Fibroblast of lung (primary cell): ENCODE measurements at regions not wholly inside any gene's neighbourhood (a gene's known extent, or its start where the extent isn't known, plus 50 kb on each side); places are given as distances from the start of the nearest gene placed in this dataset.

ENCODE experiments used
- DNase-seq, 2 donors: peaks; one replicate each; pipeline versions ENCODE4 v3.0.0 to v3.0.0-alpha.2; 2010; ENCODE audit warnings: low read depth in 2 of 2
- H2AFZ ChIP-seq: 2 replicates; pipeline ENCODE4 v1.5.1; 2012; ENCODE audit warnings: low read length, control low read depth, inconsistent platforms
- H3K27ac ChIP-seq: 2 replicates; pipeline ENCODE4 v1.5.1; 2011; ENCODE audit warnings: low read length, control low read depth; ENCODE audit not compliant: insufficient read depth
- H3K27me3 ChIP-seq: 2 replicates; pipeline ENCODE4 v1.5.1; 2011; ENCODE audit warnings: mild to moderate bottlenecking, low read length; ENCODE audit not compliant: control insufficient read depth, insufficient read depth
- H3K36me3 ChIP-seq: 2 replicates; pipeline ENCODE4 v1.5.1; 2011; ENCODE audit warnings: low read length; ENCODE audit not compliant: control insufficient read depth, insufficient read depth
- H3K4me1 ChIP-seq: 2 replicates; pipeline ENCODE4 v1.5.1; 2011; ENCODE audit warnings: low read length; ENCODE audit not compliant: control insufficient read depth, insufficient read depth; ENCODE audit errors: extremely low read depth
- H3K4me2 ChIP-seq: 2 replicates; pipeline ENCODE4 v1.5.1; 2011; ENCODE audit warnings: low read length, control low read depth; ENCODE audit not compliant: insufficient read depth; ENCODE audit errors: extremely low read depth
- H3K4me3 ChIP-seq, 4 experiments: fragments of 200-600 bp in 1 of 4; sonication (generic) in 1 of 4; replicated peaks in 1 of 4; 2 replicates each; pipeline ENCODE4 v1.5.1; 2011 to 2016; ENCODE audit warnings: low read length in 4 of 4, low read depth in 3 of 4, mild to moderate bottlenecking in 3 of 4, control low read depth in 2 of 4, inconsistent platforms in 1 of 4, mixed read lengths in 1 of 4; ENCODE audit not compliant: insufficient read depth in 1 of 4; ENCODE audit errors: control extremely low read depth in 1 of 4
- H3K79me2 ChIP-seq: 2 replicates; pipeline ENCODE4 v1.5.1; 2012; ENCODE audit warnings: mild to moderate bottlenecking, low read length, inconsistent platforms; ENCODE audit not compliant: control insufficient read depth, insufficient read depth
- H3K9ac ChIP-seq: 2 replicates; pipeline ENCODE4 v1.5.1; 2011; ENCODE audit warnings: mild to moderate bottlenecking, low read length, control low read depth; ENCODE audit not compliant: insufficient read depth
- H3K9me3 ChIP-seq: 2 replicates; pipeline ENCODE4 v1.5.1; 2012; ENCODE audit warnings: low read depth, low read length; ENCODE audit not compliant: control insufficient read depth, insufficient read depth
- H4K20me1 ChIP-seq: 2 replicates; pipeline ENCODE4 v1.5.1; 2011; ENCODE audit warnings: low read length; ENCODE audit not compliant: control insufficient read depth, insufficient read depth; ENCODE audit errors: extremely low read depth
- EZH2 ChIP-seq: IDR thresholded peaks from 2 replicates; pipeline ENCODE4 v1.5.1; 2012; ENCODE audit warnings: low read length, control low read depth, mild to moderate bottlenecking; ENCODE audit errors: missing control alignments
- TF ChIP-seq, protein P1 (sequence below), 2 donors: IDR thresholded peaks in 1 of 2; conservative IDR thresholded peaks in 1 of 2; 1 replicate in 1 of 2; 2 replicates in 1 of 2; pipeline ENCODE4 v1.5.1; 2011 to 2012; ENCODE audit warnings: low read length in 2 of 2, control low read depth in 1 of 2, inconsistent platforms in 1 of 2, low read depth in 1 of 2, mild to moderate bottlenecking in 1 of 2

DNA sequence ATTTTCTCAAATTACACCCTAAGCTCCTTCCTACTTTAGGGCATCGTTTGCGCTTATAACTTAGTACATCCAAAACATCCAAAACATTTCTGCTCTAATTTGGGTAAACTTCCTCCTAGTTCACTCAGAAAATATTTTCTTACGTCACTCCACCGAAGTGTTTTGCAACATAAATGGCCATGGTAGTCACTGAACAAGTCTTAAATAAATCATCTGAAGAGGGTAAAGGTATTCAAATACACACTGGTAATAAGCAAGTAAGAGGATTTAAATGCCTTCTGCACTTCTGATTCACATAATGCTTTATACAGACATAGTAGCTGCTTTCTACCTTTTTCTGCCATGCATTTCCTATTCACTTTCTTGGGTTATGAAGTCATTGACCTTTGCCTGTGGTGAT, 991.9 kb downstream of the NLGN4X start:
- H3K9ac ChIP-seq: no peak overlapping the region
- no peak overlapping the region for H3K27ac ChIP-seq
- no peak overlapping the region for H3K4me3 ChIP-seq
- no peak for DNase-seq
- no peaks in the 10 kb centered on the region for H3K27me3 ChIP-seq
- H3K4me2 ChIP-seq: no peak overlapping the region
- H2AFZ ChIP-seq: no peak overlapping the region
- TF ChIP-seq EZH2: no peak
- TF ChIP-seq, protein P1, sequence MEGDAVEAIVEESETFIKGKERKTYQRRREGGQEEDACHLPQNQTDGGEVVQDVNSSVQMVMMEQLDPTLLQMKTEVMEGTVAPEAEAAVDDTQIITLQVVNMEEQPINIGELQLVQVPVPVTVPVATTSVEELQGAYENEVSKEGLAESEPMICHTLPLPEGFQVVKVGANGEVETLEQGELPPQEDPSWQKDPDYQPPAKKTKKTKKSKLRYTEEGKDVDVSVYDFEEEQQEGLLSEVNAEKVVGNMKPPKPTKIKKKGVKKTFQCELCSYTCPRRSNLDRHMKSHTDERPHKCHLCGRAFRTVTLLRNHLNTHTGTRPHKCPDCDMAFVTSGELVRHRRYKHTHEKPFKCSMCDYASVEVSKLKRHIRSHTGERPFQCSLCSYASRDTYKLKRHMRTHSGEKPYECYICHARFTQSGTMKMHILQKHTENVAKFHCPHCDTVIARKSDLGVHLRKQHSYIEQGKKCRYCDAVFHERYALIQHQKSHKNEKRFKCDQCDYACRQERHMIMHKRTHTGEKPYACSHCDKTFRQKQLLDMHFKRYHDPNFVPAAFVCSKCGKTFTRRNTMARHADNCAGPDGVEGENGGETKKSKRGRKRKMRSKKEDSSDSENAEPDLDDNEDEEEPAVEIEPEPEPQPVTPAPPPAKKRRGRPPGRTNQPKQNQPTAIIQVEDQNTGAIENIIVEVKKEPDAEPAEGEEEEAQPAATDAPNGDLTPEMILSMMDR (conservative IDR thresholded peaks at IDR 0.05 in 1 of 2, IDR thresholded peaks at IDR 0.05 in 1 of 2; ENCODE audit: low read depth in 1 of 2, low read length in 2 of 2): no peak
- no peaks in the 10 kb centered on the region for H3K9me3 ChIP-seq
- no peaks in the 10 kb centered on the region for H3K79me2 ChIP-seq
- H3K36me3 ChIP-seq: no peaks in the 10 kb centered on the region
- no peaks in the 10 kb centered on the region for H4K20me1 ChIP-seq
- no peaks in the 10 kb centered on the region for H3K4me1 ChIP-seq

DNA sequence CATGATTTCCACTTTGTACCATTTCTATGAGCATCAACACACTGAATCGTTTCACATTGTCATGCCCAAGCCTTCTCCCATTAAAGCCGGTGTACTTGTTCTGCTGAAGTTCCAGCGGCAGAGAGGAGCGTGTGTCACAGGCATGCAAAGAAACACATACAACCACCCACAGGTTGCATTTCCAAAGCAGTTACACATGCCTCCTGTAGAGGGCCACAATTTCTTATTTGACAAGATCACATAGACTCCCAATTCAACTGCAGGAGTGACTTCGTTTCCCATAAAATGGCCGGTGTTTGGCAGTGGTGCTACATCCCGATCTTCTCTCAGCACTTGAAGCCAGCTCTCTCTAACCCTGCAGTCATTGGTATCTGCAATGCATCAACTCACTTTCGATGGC, 992.6 kb downstream of the NLGN4X start:
- Histone ChIP-seq H3K27ac (no peak overlapping the region), H3K4me3 (no peak overlapping the region), H3K79me2 (no peaks in the 10 kb centered on the region), H3K9ac (no peak overlapping the region), H3K4me1 (no peaks in the 10 kb centered on the region), H4K20me1 (no peaks in the 10 kb centered on the region), H3K4me2 (no peak overlapping the region), H3K36me3 (no peaks in the 10 kb centered on the region), H3K9me3 (no peaks in the 10 kb centered on the region), H2AFZ (no peak overlapping the region), H3K27me3 (no peaks in the 10 kb centered on the region)
- TF ChIP-seq, protein P1 (conservative IDR thresholded peaks at IDR 0.05 in 1 of 2, IDR thresholded peaks at IDR 0.05 in 1 of 2; ENCODE audit: low read depth in 1 of 2, low read length in 2 of 2): no peak
- TF ChIP-seq EZH2: no peak
- DNase-seq: no peak

DNA sequence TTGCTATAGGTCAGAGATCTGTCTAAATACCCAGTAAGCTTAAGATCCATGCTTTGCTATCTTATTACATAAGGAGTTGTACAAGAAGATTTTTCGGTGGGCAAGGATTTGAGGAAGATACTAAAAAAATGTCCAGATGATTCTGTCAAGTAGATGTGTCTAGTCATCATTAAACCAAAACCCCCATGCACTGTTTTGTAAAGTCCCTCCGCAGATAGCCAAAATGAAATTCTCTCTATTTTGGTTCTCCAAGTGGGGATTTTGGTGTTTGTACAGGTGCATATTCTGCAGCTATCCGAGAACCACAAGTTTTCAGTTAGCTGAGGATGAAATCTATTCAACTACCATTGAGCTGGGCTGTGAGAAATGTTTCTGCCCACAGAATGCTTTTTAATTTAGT, 994.8 kb downstream of the NLGN4X start:
- no peaks in the 10 kb centered on the region for H4K20me1 ChIP-seq
- H3K4me3 ChIP-seq: no peak overlapping the region
- no peak for DNase-seq
- H3K4me2 ChIP-seq: no peak overlapping the region
- no peak overlapping the region for H3K9ac ChIP-seq
- no peaks in the 10 kb centered on the region for H3K27me3 ChIP-seq
- no peaks in the 10 kb centered on the region for H3K9me3 ChIP-seq
- H3K27ac ChIP-seq: no peak overlapping the region
- H3K4me1 ChIP-seq: no peaks in the 10 kb centered on the region
- TF ChIP-seq, protein P1 (conservative IDR thresholded peaks at IDR 0.05 in 1 of 2, IDR thresholded peaks at IDR 0.05 in 1 of 2; ENCODE audit: low read depth in 1 of 2, low read length in 2 of 2): no peak
- TF ChIP-seq EZH2: no peak
- no peak overlapping the region for H2AFZ ChIP-seq
- H3K79me2 ChIP-seq: no peaks in the 10 kb centered on the region
- no peaks in the 10 kb centered on the region for H3K36me3 ChIP-seq
